ENCODE measurements at regions not wholly inside any gene's neighbourhood (a gene's known extent, or its start where the extent isn't known, plus 50 kb on each side); places are given as distances from the start of the nearest gene placed in this dataset.

- no peak for TF ChIP-seq CREB1 (CRISPR knock-in tag; IDR thresholded peaks at IDR 0.05)
- no peak for TF ChIP-seq SMAD4 (CRISPR knock-in tag; IDR thresholded peaks at IDR 0.05)
- no peak for TF ChIP-seq CTCF (IDR thresholded peaks at IDR 0.05)
- TF ChIP-seq, protein P1, sequence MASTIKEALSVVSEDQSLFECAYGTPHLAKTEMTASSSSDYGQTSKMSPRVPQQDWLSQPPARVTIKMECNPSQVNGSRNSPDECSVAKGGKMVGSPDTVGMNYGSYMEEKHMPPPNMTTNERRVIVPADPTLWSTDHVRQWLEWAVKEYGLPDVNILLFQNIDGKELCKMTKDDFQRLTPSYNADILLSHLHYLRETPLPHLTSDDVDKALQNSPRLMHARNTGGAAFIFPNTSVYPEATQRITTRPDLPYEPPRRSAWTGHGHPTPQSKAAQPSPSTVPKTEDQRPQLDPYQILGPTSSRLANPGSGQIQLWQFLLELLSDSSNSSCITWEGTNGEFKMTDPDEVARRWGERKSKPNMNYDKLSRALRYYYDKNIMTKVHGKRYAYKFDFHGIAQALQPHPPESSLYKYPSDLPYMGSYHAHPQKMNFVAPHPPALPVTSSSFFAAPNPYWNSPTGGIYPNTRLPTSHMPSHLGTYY (CRISPR knock-in tag; IDR thresholded peaks at IDR 0.05) = no peak
- TF ChIP-seq, protein P2, sequence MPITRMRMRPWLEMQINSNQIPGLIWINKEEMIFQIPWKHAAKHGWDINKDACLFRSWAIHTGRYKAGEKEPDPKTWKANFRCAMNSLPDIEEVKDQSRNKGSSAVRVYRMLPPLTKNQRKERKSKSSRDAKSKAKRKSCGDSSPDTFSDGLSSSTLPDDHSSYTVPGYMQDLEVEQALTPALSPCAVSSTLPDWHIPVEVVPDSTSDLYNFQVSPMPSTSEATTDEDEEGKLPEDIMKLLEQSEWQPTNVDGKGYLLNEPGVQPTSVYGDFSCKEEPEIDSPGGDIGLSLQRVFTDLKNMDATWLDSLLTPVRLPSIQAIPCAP (CRISPR knock-in tag; IDR thresholded peaks at IDR 0.05) = no peak
- no peak for TF ChIP-seq MAX (CRISPR knock-in tag; IDR thresholded peaks at IDR 0.05)
- TF ChIP-seq NR3C1 (CRISPR knock-in tag; conservative IDR thresholded peaks at IDR 0.05; ENCODE audit: low read depth) = no peak
Measured at GRCh38 chr16:66182592-66182991, 183.9 kb upstream of the CDH5 start.

Measured in WTC11 (cell line).